Loucy (cell line): ENCODE measurements at regions not wholly inside any gene's neighbourhood (a gene's known extent, or its start where the extent isn't known, plus 50 kb on each side); places are given as distances from the start of the nearest gene placed in this dataset.

Experiments used
- EZH2phosphoT487 ChIP-seq: fragments of 200-600 bp; IDR thresholded peaks from 2 replicates; pipeline ENCODE4 v1.6.1; 2018; ENCODE audit warnings: antibody characterized with exemption, mild to moderate bottlenecking, moderate library complexity, borderline replicate concordance
- TF ChIP-seq, protein P1 (sequence below): fragments of 200-600 bp; sonication (generic); conservative IDR thresholded peaks from 2 replicates; pipeline ENCODE4 v1.5.1; 2014; ENCODE audit warnings: mild to moderate bottlenecking, antibody characterized with exemption, low read length

DNA sequence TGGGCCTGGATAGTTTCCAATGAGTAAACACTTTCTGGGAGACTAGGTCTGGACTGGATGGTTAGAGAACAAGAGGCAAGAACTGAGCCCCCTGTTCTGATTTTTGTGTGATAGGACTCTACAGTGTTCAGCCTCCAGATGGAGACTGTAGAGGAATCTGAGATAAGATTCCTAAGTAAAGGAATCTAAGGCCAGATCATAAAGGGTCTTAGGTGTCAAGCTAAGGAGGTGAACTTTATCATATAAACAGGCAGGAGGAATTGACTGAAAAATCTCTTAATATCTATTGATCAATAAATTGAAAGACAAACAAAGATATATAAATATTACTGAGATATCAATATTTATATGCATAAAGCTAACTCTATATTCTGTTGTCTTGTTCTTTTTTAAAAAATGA, 449.1 kb upstream of the DAB1 start:
- TF ChIP-seq, protein P1, sequence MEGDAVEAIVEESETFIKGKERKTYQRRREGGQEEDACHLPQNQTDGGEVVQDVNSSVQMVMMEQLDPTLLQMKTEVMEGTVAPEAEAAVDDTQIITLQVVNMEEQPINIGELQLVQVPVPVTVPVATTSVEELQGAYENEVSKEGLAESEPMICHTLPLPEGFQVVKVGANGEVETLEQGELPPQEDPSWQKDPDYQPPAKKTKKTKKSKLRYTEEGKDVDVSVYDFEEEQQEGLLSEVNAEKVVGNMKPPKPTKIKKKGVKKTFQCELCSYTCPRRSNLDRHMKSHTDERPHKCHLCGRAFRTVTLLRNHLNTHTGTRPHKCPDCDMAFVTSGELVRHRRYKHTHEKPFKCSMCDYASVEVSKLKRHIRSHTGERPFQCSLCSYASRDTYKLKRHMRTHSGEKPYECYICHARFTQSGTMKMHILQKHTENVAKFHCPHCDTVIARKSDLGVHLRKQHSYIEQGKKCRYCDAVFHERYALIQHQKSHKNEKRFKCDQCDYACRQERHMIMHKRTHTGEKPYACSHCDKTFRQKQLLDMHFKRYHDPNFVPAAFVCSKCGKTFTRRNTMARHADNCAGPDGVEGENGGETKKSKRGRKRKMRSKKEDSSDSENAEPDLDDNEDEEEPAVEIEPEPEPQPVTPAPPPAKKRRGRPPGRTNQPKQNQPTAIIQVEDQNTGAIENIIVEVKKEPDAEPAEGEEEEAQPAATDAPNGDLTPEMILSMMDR, result no peak
- TF ChIP-seq EZH2phosphoT487, result no peak
